Fibroblast of skin of left quadriceps (primary cell): ENCODE measurements at regions not wholly inside any gene's neighbourhood (a gene's known extent, or its start where the extent isn't known, plus 50 kb on each side); places are given as distances from the start of the nearest gene placed in this dataset.
"Not testable (repeated sequence)": the region's sequence is repeated elsewhere in the genome, so short reads cannot be mapped to it uniquely, and the experiment has no call there.

ENCODE experiments used
- DNase-seq, 2 experiments: peaks; one replicate each; pipeline ENCODE4 v3.0.0-alpha.2; 2013; ENCODE audit warnings: low read depth in 2 of 2

DNA sequence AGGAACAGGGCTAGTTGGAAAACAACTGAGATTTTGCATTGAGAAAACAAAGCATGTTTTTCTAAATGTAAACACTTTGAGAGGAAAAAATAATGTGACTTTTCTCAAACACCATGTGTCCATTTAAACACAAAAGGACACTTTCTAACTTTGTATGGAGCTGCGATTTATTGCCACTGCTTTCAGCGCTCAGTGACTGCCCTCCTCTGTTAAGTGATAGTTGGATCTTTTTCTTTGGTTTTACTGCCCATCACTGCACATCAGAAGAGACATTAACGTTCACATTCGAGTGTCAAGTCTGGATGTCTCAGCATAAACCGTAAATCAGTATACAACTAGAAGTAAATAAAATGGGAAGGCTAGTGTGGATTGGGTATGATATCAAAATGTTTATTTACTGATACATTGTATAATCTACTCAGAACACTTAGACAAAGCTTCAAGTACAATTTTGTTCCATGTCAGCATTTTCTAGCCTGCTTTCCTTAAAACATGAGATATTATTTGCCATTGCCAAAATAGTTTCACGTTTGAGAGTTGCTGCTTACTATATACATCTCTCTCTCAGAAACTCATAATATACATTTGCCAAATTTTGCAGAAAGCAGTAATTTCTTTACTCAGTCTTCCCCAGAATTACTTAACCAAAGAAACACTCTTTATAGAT is 237.6 kb downstream of the IKZF2 start:
- DNase-seq, result no peak

DNA sequence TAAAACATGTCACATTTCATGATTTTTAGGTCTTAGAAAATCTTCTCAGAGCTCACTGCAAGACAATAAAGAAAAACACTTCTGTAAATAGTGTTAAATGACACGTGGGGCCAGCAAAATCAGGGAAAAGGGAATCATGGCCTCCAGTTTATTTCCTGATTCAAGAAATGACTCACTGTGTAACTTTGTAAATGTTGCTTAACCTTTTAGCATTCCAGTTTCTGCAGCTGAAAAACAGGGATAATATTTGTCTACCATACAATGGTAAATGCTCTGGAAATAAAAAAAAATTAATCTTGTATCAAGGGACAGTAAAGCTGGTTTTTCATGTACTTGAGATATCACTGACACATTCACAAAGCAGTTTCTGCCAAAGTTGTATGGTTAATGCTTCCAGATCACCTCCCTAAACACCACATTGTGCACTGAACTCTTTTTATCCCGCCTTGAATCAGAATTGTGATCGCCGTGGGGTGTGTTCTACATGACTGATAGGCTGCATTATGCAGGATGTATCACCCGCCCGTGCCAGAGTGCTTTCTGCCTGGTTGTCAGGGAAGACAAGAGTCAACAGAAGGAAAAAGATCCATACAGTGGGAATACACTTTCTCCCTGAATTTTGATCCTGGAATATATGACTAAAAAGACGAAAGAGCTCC is 238.8 kb downstream of the IKZF2 start:
- DNase-seq, result peak; percentile 28 to 29

DNA sequence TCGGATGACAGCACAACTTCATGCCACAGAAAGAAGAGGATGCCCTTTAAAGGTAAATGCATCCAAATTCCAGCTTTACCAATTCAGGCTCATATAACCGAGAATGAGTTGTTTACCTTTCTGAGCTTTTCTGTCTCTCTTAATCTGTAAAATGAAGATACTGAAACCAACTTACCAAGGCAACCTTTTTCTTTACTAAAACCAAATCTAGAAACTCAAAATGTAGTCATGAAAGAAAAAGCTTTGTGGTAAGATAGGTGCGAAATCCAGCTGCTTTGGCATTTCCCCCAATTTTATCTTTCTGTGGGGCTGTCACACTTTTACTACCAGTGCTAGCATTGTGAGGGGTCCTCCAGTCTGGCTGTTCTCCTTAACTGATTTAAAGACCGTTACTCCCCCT is 240.4 kb downstream of the IKZF2 start:
- DNase-seq, result no peak

DNA sequence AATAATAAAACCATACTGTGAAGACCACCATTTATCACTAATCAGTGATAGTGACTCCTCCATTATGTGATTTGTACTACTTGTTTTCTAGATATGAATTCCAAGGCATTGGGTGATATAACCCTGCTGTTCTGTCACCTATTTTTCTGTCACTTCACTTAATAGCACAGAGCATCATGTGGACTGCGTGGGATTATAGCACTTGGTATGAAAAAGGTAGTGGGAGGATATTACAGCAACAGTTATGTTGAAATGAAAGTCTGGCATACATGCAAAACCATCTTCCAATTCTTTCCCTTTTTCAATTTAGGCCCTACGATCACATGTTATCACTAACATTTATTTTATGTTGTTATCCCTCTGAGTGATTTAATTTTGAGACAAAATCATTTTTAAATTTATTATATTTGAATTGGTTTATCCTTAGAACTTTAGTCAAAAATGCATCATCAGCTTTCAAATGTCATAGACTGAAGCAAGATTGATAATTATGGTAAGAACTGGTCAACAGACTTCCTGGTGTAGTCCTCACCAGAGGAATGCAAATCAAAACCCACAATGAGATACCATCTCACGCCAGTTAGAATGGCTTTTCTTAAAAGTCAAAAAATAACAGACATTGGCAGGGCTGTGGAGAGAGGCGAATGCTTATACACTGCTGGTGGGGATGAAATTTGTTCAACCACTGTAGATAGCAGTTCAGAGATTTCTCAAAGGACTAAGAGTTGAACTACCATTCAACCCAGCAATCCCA is 242.6 kb downstream of the IKZF2 start:
- no peak for DNase-seq

DNA sequence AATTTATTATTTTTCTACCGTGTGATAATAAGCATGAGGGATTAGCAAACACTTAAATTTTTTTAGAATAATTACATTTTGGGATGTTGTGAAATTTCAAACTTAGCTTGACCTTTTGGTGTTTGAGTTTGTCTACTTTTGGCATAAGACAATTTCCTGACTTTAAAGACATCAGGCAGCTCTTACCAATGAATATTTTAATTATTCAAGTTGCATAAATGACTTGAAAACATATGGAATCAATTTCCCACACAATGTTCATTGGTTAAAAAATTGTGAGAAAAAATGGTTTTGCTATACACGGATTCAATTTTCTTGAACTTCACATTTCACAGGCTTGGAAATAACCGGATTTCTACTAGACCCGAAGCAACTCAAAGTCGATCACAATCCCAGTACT is 243.4 kb downstream of the IKZF2 start:
- no peak for DNase-seq

DNA sequence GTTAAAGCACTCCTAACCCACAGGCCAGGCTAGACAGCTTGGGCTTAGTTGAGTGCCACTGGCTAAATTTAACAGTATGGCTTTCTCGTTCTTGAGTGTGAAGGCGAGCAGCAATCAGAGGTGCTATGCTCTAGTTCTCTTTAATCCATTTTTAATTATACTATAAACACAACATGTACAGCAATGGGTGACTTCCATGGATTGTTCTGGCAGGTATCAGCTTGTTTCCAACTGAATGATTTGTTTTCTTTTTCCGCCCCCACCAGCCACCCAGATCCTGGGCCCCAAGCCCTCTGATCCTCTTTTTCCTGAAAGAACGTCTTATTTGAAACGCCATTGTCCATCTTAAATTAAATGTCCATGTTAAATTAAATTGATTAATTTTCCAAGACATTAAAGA is 244.8 kb downstream of the IKZF2 start:
- DNase-seq, result no peak

DNA sequence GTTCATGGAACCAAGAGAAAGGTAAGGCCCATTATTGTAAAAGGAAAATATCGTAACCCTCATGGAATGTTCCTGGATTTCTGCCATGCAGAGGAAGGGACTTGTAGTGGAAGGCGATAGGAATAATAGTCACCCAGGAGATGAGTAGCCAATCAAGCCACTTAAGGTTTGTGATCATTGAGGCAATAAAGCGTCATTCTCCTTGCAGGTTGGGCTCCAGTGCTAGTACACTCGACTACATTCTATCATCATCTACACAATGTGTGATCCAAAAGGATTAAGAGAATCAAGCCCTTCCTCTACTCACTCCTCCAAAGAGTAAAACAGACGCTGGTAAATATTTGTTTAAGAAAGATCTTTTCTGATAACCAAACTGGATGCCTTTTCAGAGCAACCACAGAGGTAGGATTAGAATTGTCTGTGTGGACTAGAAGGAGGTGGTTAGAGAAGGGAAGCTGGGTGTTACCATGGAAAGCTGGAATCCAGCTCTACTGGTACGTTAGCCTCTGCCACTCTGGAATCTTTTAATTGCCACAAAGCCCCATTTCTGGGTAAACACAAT is 245.7 kb downstream of the IKZF2 start:
- no peak for DNase-seq

DNA sequence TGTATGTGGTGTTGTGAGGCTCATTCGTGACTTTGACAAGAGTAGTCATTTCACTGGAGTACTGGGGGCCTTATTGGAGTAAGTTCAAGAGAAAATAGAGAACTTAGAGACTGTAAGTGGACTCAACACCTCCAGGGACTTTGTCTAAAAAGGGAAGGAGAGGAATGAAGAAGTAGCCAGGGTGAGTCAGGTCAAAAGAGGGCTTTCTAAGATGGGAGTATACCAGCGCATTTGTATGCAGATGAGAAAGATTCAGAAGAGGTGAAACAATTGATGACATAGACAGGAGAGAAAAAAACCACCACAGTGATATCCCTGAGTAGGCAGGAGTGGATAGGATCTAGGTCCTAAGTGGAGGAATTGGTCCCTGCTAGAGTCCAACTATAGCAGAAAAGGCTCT is 246.8 kb downstream of the IKZF2 start:
- no peak for DNase-seq

DNA sequence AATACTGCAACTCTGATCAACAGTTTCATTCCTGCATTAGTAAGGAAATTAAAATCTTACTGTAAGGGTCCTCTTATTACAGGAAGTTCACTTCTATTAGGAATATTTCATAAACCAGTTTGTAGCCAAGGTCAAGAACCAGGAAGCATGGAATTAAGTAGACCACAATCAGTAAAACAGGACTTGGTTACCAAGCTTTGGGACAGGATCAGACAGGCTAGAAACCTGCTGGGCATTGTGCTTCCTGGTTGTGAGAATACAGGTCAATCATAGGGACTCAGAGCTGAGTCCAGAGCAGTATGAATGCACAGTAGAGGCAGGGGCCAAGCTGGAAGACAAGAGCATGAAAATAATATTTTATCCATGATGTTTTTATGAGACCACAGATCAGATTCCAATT is 248.0 kb downstream of the IKZF2 start:
- DNase-seq, result no peak

DNA sequence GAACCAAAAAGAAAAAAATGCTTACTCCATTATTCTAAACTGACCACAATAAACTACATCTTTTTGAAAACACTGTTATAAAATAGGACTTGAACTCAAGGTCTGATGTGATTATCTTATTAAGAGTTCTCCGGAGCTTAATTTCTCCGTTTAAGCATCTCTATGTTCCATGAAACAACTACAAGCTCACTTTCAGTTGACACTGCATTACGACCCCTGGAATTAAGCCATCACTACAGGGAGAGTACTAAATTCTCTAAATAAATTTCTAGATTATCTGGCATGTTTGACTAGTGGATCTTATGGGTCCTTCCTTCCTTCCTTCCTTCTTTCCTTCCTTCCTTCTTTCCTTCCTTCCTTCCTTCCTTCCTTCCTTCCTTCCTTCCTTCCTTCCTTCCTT is 249.0 kb downstream of the IKZF2 start:
- no peak for DNase-seq

DNA sequence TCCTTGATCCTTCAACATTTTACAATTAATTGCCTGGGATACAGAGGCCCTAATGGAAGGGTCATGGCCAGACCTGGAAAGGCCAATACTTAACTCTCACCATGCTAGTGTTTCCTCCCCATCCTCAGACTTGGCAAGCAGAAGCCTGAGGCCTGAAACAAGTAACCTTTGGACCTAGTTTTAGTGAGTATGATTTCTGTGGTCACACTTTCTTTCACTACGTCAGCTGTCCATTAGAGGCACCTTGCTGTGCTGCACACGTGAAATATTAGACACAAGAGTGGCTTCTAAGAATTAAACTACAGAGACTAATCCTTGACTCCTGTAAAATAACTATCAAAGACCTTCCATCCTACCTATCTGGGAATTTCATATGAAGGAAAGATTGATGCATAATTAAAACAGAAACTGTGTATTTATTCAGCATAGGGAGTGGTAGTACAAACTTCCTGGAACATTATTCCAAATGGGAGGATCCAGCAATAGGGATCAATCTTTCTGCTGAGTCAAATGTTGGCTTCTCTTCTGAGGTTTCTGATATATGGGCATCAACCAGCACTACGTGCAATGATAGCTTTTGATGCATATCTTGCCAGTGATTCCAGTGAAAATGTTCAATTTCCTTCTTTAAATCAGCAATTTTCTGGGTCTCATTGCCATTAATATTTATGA is 249.7 kb downstream of the IKZF2 start:
- DNase-seq, result no peak

DNA sequence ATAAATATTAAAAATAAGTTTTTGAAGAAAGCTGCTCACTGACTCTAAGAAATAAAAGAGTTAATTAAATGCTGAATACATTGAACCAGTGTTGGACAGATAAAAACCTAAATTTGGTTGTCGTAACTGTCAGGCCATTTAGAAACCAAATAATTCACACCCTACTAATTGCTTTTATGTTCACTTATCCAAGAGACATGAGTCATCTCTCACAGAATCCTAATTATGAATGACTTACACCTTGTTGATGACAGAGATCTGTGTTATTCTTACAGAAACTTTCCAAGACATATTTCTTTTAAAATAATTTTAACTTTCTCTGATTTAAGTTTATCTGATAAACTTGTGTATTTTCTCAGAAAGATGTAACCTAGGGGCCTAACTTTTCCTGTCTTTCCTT is 250.7 kb downstream of the IKZF2 start:
- DNase-seq, result no peak

DNA sequence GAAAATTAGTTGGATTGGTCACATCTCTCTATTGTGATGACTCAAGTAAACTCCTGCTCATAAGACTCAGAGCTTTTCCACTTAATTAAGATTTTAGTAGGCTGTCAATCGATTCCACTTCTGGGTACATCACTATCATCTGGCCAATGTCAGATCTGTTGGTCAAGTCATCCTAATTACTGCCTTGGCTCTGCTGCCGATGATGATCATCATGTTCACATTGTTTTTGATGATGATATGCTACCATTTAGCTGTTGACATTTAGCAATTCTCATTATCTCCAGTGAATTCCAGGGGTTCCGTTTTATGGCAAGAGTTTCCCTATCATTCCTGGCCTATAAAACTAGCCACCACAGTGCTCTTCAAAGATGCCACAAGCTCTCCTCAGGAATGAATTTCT is 253.4 kb downstream of the IKZF2 start:
- no peak for DNase-seq

DNA sequence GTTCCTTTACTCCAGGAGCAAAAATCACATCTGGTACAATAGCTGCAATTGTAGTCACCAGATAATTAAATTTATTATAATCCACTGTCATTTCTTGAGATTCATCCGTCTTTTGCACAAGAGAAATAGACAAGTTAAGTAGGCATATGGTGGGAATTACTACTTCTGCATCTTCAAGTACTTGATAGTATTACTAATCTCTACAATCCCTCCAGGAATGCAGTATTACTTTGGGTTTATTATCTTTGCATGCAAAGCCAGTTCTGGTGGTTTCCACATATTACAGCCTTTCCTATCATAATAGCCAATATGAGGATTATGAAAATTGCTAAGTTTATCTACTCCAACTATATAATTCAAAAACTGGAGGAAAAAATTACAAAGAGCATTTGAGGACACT is 254.1 kb downstream of the IKZF2 start:
- DNase-seq, result peak in 1 of 2 experiments; percentile 20

DNA sequence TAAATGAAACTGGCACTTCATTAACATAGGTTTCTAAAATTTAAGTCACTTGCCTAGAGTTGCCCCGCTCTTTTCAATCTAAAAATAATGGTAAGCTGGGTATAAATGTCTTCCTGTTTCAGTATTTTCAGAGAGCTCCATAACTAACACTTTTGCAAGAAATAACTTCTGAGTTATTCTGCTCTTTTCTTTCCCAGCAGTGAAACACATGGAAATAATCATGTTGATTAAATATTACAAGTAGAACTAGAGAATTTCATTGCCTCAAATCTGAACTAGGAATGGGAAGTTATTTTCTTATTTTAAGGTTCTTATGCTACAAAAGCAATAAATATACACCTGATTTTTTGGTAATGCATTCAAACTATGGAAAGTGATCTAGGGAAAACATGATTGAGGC is 257.4 kb downstream of the IKZF2 start:
- no peak for DNase-seq

DNA sequence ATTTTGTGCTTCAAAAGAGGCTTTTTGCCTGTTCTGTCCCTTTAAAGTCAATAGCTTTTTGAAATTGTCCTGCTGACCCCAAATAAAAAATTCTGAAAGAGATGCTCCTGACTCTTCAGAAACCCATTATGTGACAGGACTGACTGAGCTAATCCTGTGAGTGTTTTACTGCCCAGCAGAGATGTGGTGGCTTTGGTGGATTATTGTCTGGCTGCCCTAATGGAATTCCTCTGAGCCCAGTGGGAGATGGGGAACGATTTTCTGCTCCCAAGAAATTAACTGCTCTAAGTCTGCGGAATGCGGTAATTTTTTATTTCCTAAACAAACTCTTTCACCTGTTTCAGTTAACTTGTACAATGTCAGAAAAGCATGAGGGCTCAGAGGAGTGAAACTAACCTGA is 258.2 kb downstream of the IKZF2 start:
- DNase-seq, result no peak

DNA sequence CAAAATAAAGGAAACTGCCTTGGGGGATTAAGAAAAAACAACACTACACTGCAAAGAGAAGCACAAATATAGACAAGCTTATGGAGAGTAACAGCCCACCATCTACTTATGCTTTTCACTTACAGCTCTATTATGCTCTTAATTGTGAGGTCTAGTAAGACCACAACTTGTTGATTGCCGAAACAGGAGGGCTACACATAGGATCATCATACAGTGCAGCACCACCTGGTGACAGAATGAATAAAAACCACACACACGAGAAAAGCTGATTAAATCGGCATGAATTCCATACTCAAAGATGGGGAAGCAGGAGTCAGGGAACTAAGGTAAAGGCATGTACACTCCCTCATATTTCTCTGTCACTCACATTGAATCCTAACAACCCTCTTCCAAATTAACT is 259.2 kb downstream of the IKZF2 start:
- no peak for DNase-seq

DNA sequence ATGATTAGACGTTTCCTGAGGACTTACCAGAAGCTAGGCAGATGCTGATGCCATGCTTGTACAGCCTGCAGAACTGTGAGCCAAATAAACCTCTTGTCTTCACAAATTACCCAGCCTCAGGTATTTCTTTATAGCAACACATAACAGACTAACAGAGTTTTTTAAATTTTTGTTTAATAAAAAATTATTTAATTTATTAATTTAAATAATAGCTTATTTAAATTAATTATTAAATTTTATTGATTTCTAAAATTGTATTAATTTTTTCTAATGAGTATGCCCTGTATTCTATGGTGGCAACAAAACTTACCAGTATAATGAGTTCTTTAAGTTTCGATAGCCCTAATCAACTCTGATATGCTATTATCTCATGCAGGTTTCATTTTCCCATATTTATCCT is 259.8 kb downstream of the IKZF2 start:
- no peak for DNase-seq

DNA sequence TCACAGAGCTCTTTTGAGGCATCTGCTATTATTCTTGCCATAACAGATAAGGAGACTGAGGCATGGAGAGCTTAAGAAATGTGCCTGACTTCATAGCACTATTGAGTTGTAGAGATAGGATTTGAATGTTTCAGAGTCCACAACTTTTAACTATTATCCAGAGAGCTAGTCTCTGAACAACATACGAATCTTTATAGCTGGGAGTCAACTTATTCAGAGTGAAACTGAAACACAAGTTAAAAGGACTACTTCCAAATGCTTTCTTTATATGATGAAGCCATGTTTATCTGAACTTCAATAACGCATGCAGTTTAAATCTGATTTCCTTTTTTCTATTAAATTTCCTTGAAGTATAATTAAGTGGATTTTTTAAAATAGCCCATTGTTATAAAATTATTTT is 268.8 kb downstream of the IKZF2 start:
- DNase-seq, result no peak

DNA sequence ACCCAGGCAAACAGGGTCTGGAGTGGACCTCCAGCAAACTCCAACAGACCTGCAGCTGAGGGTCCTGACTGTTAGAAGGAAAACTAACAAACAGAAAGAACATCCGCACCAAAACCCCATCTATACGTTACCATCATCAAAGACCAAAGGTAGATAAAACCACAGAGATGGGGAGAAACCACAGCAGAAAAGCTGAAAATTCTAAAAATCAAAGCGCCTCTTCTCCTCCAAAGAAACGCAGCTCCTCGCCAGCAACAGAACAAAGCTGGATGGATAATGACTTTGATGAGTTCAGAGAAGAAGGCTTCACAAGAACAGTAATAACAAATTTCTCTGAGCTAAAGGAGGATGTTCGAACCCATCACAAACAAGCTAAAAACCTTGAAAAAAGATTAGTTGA is 274.9 kb downstream of the IKZF2 start:
- not testable (repeated sequence) for DNase-seq

DNA sequence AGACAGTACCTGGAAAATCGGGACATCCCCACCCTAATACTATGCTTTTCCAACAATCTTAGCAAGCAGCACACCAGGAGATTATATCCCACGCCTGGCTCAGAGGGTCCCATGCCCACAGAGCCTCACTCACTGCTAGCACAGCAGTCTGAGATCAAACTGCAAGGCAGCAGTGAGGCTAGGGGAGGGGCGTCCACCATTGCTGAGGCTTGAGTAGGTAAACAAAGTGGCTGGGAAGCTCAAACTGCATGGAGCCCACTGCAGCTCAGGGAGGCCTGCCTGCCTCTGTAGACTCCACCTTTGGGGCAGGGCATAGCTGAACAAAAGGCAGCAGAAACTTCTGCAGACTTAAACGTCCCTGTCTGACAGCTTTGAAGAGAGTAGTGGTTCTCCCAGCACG is 275.5 kb downstream of the IKZF2 start:
- DNase-seq, result not testable (repeated sequence)

DNA sequence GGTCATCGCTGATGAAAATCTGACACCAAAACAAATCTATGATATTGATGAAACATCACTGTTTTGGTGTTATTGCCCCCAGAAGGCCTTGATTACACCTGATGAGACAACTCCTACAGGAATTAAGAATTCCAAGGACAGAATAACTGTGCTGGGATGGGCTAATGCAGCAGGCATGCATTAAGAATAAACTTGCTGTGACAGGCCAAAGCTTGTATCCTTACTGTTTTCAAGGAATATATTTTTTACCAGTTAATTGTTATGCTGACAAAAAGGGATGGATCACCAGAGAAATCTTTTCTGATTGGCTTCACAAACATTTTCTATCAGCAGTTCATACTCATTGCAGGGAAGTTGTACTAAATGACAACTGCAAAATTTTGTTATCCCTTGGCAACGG is 278.2 kb downstream of the IKZF2 start:
- DNase-seq, result no peak
